GM21825 (cell line): ENCODE measurements at regions not wholly inside any gene's neighbourhood (a gene's known extent, or its start where the extent isn't known, plus 50 kb on each side); places are given as distances from the start of the nearest gene placed in this dataset.
"Not testable (repeated sequence)": the region's sequence is repeated elsewhere in the genome, so short reads cannot be mapped to it uniquely, and the experiment has no call there.

Experiments used
- ATAC-seq: cut with Tn5 transposase; IDR thresholded peaks from one replicate; pipeline ENCODE4 v1.9.1; 2021; ENCODE audit warnings: mild to moderate bottlenecking, moderate library complexity; ENCODE audit not compliant: unreplicated experiment

DNA sequence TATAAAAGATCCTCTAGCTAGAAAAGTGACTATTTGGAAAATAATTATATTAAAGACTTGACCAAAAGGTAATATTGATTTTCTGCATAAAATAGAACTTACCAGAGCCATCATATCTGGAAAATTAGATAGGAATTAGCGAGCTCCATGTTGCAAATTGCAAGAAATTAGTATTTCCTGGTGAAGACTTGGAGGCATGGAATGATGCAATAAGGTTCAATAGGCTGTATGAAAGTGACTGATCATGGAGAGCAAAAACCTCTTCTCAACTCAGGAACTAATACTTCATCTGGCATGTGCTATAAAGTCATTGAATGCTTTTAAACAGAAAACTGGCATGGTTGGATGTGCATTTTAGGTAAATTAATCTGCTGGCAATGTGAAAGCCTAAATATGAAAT, 66.3 kb upstream of the UFM1 start:
- no peak for ATAC-seq

DNA sequence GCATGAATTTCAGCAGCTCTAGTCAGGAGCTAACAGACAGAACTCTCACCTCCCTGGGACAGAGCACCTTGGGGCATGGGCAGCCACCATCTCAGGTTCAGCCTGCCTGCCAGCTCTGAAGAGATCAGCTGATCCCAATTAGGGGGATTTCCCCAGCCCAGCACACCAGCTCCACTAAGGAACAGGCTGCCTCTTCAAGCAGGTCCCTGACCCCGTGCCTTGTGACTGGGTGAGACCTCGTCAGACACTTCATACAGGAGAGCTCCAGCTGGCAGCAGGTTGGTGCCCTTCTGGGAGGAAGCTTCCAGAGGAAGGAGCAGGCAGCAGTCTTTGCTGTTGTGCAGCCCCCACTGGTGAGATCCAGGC, 84.5 kb upstream of the UFM1 start:
- no peak for ATAC-seq

DNA sequence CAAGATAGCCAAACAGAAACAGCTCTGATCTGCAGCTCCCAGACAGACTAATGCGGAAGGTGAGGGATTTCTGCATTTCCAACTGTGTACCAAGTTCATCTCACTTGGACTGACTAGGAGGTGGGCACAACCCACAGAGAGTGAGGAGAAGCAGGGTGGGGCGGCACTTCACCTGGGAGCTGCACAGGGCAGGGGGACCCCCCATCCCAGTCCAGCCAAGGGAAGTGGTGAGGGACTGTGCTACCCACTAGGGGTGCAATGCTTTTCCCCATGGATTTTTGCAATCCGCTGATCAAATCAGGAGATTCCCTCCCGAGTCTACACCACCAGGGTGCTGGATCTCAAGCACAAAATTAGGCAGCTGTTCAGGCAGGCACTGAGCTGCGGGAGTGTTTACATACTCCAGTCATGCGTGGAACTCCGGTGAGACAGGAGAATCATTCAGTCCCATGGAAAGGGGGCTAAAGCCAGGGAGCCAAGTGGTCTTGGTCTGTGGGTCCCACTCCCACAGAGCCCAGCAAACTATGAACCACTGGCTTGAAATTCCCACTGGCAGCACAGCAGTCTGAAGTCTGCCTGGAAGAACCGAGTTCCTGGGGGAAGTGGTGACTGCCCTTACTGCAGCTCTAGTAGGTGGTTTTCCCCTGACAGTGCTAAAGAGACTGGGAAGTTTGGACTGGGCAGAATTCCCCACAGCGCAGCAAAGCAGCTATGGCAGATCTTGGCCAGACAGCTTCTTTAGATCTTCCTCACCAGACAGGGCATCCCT, 85.1 kb upstream of the UFM1 start:
- ATAC-seq, result no peak

DNA sequence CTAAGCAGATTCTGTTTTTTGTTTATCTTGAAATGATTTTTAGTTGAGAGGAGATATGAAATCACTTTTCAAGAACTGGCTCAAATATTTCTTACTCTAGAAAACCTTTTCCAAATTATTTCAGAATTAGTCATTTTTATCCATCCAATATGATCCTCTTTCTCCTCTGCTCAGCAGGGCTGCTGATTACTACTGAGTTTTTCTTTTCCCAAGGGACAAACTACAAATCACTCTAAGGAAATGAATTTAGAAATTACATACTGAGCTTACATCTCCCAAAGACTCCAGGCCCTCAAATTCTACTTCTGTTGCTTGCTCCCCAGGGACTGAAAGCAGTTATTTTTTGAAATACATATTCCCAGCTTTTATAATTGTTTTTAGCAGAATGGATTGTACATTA, 87.4 kb upstream of the UFM1 start:
- no peak for ATAC-seq

DNA sequence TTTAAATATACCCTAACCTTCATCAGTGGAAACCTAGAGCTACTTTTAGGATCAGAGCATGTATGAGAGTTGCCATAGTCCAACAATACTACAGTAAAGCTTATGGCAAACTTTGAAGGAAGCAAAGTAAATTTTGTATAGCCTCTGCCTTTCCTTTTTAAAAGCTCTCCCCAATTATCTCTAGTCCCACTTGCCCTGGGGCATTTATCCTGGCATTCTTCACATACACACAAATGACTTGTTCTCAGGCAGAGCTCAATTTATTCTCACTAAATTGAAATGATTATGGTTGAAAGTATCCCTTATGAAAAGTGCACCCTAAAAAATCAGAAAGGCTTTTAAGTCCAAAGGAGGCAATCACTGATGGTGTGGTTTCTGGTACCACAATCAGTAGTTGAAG, 94.1 kb upstream of the UFM1 start:
- ATAC-seq, result no peak

DNA sequence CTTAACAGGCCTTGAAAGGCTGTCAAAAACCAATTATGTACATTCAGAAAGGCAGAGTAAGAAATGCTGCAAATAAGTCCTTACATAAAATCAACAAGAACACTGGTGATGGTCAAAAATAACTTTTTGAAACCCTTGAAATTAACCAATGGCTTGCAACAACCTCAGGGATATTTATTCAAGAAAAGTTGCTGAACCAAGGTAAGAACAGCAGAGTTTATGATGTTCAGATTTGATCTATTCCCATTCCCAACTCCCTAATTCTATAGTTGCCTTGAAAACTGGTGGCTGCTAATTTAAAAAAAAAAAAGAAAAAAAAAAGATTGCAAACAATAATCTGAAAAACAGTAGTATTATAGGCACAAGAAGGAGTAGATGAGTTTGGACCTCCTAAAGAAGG, 109.8 kb upstream of the UFM1 start:
- ATAC-seq, result no peak

DNA sequence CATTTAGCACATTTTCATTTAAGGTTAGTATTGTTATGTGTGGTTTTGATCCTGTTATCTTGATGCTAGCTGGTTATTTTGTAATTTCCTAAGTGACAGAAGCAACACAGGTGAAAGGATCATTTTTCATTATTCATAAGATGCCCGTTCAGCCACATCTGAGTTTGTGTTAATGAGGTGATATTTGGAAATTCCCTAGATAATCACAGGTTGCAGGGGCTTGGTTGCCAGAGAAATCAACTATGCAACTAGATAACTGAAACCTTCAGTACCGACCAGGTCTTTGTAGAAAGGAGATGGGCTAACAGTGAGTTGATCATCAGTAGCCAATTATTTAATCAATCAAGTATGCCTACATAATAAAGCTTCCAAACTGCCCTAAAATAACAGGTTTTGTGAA, 121.3 kb upstream of the UFM1 start:
- ATAC-seq, result no peak

DNA sequence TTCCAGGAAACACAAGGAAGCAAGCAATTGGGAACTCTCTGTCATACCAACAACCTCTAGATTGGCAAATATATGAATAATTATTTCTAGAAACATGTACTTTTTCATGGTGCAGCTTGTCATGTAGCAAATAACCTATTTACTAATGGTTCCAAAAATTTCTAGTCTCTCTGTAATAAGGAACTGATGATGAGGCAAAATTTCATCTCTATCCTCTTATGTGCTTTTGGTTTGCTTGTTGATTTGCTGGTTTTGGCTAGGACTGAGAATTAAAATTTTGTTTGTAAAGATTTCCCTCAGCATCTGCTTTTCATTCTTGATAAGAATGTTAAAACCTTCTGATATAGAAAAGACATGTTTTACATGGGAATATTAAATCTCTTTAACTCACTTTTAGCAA, 123.2 kb upstream of the UFM1 start:
- ATAC-seq, result no peak

DNA sequence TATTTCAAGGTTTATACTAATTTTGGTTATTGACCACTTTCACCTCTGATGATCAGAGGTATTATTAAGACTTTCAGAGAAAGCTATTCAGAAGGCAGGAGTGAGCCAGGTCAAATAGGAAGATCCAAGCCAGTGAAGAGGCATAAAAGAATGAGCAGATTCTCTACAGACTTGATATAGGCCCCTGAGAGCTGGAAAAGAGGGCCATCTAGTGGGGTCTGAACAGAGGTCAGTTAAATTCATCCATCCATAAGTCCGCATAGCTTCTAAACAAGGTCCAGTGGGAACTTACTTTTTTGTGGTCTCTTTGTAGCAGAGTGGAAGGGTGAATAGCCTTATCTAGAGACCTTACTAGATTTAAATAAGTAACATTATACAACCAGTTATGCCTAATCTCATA, 126.6 kb upstream of the UFM1 start:
- ATAC-seq, result no peak

DNA sequence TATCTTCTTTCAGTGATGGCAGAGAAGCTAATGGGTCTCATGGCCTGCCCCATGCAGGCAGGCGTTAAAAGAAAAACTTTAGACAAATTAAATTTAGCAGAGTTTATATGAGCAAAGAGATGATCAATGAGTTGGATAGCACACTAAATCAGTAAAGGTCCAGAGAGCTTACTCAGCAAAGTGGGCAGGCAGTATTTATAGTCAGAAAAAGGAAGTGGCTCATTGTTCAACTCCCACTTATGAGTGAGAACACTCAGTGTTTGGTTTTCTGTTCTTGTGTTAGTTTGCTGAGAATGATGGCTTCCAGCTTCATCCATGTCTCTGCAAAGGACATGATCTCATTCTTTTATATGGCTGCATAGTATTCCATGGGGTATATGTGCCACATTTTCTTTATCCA, 128.5 kb upstream of the UFM1 start:
- ATAC-seq, result not testable (repeated sequence)

DNA sequence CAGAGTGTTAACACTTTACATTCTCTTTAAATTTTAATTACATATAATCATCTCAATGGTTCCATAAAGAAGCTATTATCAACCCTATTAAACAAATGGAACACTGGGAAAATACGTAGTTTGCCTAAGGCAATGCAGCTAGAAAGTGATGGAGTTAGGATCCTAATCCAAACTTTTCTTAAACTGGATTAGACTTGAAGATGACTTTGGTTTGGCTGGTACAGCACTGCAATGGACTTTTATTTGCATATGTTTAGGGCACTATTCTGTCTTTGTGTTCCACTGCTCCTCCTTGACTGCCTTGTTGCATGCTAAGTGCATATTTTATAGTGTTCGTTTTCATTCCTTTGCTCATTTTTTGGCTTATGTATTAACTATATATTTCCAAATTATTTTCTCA, 133.5 kb upstream of the UFM1 start:
- no peak for ATAC-seq

DNA sequence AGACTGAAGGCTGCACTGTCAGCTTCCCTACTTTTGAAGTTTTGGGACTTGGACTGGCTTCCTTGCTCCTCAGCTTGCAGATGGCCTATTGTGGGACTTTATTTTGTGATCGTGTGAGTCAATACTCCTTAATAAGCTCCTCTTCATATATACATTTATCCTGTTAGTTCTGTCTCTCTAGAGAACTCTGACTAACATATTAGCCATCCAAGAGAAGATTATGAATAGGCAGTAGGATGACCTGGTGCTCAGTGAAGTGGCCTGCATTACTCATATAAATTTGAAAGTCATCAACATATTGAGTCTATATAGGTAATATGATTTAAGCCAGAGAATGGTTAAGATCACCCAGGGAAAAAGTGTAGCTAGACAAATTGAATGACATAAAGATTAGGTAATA, 136.3 kb upstream of the UFM1 start:
- no peak for ATAC-seq

DNA sequence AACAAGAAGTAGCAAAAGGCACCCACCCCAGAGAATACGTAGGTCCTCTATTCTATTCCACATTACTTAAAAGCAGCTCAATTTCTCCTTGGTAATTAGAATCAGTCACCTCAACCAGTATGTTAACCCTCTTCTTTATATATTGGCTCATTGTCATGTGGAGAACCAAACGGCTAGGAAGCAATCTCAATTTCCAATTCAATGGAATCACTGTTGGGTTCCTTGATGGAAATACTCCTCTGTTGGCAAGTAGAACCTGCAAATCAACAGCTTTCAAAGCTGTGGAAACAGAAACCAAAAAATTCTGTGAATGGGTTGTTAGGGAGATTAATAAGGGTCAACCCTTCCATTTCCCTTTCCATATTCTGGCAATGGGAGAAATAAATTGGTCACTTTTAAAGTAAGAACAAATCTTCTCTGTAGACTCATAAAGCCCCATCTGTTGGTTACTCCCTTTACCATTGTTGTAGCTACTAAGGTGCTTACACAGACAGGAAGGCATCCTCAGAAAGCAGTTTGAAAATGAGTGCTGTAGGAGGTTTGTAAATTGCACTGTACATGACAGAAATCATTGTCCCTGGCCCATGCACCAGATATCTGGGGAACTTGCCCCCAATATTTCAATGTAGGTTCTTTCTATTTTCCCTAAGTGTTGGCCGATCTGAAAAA, 138.6 kb upstream of the UFM1 start:
- no peak for ATAC-seq

DNA sequence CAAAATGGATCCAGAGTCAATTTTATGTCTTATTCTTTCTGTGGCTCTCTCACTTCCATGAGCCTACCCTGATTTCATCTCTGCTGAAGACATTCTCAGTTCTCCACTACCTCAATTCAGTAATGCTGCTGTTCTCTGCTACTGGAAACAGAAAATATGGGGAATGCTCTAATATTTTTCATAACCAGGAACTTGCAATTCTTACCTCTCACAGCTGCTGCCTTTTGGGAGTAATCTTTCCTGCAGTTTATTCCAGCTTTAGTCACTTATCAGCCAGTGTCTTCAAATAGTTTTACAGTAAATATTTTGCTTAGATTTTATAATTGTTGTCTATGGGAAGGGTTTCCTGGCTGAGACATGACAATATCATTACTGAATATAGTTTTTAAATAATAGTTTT, 145.1 kb upstream of the UFM1 start:
- no peak for ATAC-seq

DNA sequence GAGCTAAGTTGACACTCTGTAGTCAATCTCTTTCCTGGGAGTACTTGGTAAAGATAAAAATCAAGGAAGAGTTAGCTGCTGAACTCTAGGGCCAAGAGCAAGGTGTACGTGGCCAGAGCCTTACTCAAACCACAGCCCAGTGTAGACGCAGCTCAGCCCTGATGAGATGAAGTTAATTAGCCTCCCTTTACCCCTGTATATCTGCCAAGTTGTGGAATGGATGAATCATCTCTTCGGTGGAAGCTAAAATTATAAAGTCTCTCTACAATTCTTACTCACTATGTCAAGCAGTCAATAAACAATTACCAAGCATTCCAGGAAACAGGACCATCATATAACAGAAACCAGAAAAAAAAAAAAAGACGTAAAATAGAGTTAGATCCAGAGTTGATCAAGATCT, 146.9 kb upstream of the UFM1 start:
- ATAC-seq, result no peak

DNA sequence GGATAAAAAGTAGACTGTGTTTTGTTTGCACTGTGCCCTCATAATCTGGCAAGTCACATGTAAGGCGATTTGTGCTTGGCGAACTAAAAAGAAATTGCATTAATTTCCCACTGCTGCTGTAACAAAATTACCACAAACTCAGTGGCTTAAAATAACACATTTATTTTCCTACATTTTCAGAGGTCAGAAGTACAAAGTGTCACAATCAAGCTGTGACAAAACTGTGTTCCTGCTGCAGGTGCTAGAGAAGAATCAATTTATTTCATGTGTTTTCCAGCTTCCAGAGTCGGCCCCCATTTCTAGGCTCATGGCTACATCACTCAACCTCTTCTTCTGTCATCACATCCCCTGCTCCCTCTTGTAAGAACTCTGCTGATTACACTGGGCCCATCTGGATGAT, 158.6 kb upstream of the UFM1 start:
- no peak for ATAC-seq

DNA sequence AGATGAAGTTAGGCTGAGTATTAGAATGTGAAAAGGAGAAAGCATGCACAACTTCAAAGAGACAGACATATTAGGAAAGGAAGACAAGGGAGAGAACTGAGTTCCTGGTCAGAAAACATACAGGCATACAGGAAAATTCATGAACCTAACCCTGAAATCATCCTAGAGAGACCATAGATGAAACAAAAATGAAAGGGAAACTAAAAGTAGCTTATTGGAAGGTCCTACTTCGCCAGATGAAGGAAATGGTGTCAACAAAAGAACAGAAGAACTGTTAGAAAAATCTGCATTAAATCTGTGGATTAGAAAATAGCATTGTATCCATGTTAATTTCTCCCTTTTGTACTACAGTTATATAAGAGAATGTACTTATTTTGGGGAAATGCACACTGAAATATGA, 169.0 kb upstream of the UFM1 start:
- ATAC-seq, result peak; percentile 78

DNA sequence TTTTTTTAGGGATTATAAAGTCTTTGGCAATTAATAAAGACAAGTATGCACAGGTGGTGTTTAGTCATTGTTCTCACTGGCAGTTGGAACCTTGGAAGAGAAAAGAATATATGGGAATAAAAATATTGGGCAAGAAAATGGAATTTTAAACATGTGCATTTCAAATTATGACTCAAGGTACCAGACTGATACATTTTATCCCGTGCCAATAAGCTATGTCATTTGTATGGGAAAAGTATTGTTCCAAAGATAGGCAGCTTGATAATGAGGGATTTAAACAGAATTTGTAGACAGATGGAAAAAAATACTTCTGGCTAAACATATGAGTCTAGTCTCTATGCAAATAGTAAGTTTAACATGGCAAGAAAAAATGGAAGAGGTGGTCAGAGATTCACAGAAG, 169.5 kb upstream of the UFM1 start:
- ATAC-seq, result no peak

DNA sequence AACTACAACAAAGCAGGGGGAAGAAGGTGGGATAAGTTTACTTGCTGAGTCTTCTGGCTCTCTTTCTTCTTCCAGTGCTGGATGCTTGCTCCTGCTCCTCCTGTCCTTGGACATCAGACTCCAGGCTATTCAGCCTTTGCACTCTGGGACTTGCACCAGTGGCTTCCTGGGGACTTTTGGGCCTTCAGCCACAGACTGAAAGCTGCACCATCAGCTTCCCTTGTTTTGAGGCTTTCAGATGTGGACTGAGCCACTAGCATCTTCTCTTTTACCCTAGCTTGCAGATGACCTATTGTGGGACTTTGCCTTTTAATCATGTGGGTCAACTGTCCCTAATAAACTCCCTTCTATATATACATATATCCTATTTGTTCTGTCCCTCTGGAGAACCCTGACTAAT, 173.0 kb upstream of the UFM1 start:
- ATAC-seq, result no peak

DNA sequence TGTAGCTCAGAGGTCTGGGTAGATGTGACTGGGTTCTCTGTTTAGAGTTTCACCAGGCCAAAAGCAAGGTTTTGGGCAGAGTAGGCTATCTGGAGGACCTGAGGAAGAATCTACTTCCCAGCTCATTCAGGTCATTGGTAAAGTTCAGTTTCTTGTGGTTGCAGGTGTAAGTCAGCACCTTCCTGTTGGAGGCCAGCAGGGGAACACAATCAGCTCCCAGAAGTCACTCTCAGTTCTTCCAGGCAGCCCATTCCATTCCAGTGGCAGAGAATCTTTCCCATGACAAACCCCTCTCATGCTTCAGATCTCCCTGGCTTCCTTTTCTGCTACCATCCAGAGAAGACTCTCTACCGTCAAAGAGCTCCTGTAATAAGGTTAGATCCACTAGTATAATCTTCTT, 176.2 kb upstream of the UFM1 start:
- ATAC-seq, result no peak

DNA sequence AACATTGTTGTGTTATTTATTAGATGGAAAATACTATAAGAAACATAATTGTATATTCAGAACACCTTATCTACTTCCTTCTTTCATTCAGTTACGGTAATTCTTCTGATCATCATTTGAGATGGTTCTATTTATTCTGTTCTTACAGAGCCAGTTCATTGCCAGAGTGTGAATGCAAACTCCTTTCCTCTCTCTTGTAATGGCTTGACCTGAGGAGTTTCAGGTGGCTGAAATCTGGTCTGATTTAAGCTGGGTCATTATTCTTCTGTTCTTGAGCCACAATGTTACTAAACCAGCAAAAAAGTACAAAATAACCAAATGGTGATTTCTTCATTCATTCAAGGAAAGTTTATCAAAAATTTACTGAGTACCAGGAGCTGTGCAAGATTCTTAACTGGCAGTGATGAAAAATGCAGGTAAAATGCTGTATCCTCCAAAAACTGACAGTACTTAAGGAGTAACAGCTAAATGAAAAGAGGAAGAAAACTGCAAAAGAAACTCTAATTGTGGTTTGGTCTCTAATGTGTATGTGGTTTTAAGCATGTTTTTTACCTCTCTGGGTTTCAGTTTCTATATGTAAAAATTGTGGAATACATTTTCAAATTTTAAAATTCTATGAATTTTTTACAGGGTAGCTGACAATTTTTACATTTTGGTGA, 182.4 kb upstream of the UFM1 start:
- ATAC-seq, result peak; percentile 99

DNA sequence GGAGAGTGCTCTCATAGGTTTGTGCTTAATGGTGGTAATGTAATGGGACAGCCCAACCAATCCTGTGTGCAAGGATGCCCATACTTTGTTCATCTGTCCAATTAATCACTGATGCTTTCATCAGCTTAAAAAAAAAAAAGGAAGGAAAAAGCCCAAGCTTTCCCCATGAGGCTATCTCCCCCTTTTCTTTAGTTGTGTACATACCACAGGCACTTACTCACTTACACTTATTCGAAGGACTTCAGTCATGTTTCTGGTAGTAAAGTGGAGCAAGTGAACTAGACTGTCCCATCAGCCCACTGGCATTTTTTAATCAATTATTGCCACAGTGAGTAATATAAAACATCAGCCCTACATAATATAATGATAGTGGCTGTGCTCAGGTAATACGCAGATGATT, 183.5 kb upstream of the UFM1 start:
- no peak for ATAC-seq
